AG08396 (cell line): ENCODE measurements at regions not wholly inside any gene's neighbourhood (a gene's known extent, or its start where the extent isn't known, plus 50 kb on each side); places are given as distances from the start of the nearest gene placed in this dataset.

ENCODE experiments used
- DNase-seq: peaks from one replicate; pipeline ENCODE4 v3.0.0; 2012; ENCODE audit warnings: low spot score, mixed read lengths

DNA sequence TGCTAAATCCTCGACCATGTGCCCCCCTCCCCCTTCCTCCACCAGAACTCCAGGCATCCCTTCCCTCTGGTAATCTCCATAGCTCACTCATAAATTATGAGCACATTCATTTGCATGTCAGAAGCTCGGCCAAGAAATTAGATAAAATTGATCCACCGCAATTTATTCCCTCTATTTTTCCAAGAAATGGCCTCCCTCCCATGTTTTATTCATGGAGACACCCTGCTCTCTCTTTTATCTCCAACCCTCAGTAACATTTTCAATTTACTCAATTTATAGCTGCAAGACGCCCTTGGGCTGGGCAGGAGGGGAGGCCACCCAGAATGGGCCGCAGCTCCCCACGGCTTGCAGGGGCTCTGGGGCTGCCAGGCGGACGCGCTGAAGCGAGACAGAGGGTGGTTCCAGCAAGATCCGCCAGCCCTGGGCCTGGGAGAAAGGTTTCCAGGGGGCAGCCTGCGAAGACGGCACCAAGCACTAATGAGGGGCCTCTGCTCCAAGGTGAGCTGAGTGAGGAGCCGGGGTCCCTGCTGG is 54.7 kb upstream of the ZNF423 start:
- no peak for DNase-seq

GRCh38 chr16:49911430-49911829 is 55.5 kb upstream of the ZNF423 start:
- DNase-seq = no peak

DNA sequence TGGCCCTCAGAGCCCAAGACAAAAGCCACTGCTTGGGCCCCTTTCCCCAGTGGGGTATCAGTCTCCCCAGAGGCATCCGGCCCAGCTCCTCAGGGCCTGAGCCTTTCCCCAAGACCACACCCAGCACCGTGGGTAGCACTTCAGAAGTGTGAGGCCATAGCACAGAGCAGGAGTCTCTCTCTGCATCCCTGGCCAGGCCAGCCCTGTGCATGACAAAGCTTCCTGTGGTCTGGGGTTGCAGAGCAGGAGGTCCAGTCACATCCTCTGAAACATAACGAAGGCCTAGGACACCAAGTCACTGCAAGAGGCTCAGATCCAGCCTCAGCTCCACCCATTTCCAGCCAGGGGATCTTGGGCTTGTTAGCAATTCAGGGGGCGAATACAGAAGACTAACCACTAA is 56.8 kb upstream of the ZNF423 start:
- DNase-seq = no peak

DNA sequence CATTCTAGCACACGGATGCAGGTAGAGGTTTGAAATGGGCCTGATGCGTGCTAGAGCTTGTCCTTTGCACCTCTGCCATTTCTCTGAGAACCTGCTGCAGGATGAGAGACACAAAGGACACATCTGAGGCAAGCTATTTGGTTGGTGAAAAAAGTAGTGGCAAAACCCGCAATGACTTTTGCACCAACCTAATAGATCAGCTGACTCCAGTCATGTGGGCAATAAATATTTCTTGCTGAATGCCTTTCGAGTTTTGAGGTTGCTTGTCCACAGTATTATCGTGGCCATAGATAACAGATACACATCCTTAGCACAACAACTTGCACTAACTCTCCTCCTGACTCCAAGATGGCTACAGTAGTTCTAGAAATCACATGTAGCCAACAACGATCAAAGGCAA is 57.8 kb upstream of the ZNF423 start:
- no peak for DNase-seq

DNA sequence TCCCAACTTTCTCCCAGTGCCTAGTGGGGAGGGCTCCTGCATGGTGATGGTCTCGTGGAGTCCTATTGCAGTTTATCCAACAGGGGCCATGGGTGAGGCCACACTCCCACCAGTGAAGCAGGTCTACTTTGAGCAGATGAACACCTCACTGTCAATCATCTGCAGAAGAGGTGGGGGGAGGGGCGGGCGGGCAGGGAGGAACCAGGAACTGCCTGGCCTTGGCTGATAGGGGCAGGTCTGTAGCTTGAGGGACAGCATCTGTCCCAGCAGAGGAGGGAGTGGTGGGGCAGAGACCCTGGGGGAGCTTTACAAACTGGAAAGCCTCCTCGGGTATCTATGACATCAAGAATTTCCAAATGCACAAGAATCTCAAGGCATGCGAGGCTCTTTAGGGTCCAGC is 58.7 kb upstream of the ZNF423 start:
- no peak for DNase-seq

DNA sequence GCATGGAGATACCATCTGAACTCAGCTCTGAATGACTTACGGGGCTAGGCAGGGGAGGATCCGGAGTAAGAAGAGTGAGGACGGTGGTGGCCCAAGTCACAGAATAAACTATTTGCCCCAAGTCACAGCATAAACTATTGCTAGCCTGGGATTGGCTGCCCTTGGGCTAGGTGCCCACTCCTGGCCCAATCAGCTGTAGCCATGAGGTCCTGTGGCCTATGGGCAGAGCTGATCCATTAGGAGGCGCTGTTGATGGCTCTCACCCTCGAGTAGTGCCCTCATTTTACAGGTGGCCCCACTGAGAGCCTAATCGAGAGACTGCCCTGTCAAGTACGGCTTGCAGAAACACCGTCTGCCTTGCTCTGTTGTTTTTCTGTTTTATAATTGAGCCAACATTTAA is 62.3 kb upstream of the ZNF423 start:
- DNase-seq = no peak

DNA sequence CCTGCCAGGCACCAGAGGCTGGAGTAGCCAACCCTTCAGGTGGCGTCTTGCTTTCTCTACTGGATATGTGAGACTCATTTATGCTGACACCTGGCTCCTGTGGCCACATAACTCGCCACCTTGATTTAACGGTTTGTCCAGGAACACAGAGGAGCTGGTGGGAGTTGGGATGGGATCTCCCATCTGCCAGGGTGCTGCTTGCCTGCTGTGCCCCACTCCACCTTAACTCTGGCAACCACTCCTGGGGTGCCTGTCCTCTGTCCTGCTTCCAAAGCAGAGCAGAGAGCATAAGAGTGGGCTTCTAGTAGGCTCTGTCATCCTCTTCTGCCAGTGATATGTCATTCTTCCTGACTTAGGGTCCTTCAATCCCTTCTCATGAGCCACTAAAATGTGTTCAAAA is 63.4 kb upstream of the ZNF423 start:
- no peak for DNase-seq

DNA sequence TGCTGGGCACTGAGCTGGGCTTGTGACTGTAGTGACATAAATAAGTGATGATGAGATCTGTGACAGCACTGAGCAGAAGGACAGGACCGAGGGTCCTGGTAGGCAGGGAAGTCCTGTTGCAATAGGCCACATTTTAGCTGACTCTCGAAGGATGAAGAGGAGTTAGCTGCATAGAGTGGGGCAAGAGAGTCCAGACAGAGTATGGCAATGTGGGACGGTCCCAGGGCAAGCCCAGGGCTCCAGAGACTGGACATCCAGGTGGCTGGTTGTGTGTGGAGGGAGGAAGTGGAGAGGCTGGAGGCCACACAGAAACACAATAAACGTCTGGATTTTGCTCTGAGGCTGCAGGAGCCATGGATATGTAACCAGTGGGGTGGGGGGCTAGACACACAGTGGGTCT is 64.5 kb upstream of the ZNF423 start:
- no peak for DNase-seq

- DNase-seq = no peak
These were observed 65.2 kb upstream of the ZNF423 start for GRCh38 chr16:49921106-49921505.

- peak; percentile 36 for DNase-seq
These were observed 66.0 kb upstream of the ZNF423 start for GRCh38 chr16:49921791-49922456.

DNA sequence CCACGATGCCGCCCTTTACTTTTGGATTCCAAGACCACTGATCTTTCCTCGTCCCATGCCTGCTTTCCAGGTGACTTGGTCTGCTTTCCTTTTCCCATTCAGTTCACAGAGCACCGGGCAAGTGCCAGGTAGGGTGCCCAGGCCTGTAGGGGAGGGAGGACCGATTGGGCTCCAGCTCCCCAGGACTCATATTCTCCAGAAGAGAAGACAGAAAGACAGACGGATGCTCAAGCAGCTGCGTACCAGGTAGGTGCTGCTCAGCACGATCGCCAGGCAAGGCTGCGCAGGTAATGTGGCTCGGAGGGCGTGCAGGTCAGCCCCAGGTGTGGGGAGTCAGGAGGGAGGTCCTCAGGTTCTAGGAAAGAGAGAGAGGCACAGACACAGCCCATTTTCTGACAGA is 67.5 kb upstream of the ZNF423 start:
- no peak for DNase-seq

- DNase-seq = no peak
These were observed 68.2 kb upstream of the ZNF423 start for GRCh38 chr16:49924078-49924477.

DNA sequence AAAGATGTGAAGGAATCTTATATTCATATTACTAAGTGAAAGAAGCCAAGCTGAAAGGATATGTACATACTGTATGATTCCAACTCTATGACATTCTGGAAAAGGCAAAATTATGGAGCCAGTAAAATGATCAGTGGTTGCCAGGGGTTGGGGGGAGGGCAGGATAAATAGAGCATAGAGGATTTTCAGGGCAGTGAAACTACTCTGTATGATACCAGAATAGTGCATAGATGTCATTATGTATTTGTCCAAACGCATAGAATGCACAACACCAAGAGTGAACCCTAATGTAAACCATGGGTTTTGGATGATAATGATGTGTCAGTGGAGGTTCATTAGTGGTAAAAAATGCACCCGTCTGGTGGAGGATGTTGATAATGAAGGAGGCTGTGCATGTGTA is 71.0 kb upstream of the ZNF423 start:
- DNase-seq = no peak

DNA sequence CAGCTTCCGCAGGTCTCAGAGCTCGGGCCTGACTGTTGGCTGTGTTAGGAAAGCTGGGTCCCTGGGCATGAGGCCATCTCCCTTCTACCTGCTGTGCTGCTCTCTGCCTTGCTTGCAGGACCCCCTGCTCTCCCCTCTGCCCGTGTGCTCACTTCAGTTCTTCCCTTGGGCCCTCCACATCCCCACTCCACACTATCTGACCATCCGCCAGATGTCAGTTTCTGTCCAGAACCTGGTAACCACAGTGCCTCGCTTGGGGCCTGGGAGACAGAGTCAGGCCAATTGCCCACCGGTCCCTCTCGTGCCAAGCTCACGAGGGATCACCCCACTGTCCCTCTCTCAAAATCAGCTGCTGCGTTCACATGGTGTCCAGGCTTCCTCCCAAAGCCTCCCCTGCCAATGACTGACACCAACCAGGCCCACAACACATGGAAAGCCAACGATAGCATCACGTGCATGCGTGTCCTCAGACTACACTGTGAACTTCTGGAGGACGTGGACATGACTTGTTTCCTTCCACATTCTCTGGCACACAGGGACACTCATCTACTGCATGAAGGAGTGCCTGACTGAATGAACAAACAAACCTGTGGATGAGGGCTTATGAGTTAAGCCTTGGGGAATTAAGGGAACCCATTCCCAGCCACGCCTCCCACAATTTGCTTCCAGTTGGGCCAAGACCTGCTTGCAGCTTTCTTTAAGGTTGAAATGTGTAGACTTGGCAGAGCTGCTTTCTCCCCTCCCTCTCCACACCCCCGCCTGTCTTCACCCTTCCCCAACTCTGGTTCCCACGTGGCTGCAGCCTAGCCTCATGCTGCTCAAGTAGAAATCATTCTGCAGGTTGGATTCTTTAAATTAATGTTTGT is 72.5 kb upstream of the ZNF423 start:
- DNase-seq = no peak

GRCh38 chr16:49929626-49930025 is 73.7 kb upstream of the ZNF423 start:
- no peak for DNase-seq

- no peak for DNase-seq
These were observed 74.9 kb upstream of the ZNF423 start for GRCh38 chr16:49930841-49931240.

DNA sequence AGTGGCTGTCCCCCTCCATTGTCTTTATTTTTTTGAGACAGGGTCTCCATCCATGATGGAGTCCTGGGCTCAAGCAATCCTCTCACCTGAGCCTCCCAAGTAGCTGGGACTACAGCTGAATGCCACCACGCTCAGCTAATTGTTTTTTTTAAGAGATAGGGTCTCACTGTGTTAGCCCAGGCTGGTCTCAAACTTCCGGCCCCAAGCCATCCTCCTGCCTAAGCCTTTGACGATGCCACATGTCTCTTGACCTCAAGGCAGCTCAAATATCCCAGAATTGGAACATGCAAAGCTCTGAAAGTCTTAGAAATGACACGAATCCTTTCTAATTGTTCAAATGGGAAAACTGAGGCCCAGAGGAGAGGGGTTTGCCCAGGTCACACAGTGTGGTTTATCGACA is 75.4 kb upstream of the ZNF423 start:
- no peak for DNase-seq

DNA sequence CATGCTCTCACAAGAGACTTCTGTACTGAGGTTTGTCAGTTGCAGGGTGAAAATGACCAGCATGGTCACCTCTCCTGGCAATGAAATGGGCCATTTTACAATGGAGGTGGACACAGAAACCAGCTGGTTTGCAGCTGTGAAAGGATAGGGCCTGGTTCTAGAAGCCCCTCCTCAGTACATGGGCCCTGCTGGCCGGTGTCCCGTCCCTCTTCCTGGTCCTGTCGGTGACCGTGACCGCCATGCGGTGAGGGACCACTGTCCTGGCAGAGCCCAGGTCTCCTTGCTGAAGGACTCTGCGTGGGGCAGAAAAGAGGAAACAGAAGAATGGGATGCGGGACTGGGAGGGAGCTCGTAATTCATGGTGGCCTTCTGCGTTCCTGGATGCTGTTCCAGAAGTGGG is 76.0 kb upstream of the ZNF423 start:
- DNase-seq = no peak

DNA sequence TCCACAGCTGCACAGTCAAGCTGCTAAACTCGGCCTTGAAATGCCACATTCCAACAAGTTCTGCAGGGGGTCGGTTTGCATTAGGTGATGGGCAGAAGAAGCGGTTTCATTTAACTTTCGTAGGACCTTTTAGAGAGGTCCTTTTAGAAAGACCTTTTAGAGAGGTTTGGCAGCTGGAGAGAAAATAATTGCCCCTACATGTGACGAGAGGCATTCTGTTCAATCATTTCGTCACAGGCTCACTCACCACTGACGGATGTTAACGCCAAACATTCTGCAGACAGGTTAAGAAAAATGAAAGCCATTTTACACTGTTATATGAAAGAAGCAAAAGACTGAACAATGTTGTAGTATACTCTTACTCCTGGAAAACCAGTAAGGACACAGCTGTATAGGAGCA is 76.5 kb upstream of the ZNF423 start:
- DNase-seq = no peak

DNA sequence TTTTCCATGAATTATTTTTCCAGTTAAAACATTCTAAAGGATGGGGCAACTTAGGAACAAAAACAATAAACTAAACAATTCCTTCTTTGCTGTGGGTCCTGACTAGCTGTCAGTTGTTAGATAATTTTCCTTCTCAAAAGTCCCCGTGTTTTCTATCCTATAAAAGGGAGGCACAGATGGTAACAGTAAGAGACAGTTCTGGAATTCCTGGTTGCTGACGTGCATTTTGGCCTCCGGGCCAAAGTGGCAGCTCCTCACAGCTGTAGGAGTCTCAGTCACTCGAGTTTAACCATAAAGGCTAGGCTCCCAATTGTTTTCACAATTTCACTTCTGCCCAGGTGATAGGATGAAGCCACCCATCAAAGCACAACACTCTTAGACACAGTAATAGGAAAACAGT is 77.0 kb upstream of the ZNF423 start:
- no peak for DNase-seq

DNA sequence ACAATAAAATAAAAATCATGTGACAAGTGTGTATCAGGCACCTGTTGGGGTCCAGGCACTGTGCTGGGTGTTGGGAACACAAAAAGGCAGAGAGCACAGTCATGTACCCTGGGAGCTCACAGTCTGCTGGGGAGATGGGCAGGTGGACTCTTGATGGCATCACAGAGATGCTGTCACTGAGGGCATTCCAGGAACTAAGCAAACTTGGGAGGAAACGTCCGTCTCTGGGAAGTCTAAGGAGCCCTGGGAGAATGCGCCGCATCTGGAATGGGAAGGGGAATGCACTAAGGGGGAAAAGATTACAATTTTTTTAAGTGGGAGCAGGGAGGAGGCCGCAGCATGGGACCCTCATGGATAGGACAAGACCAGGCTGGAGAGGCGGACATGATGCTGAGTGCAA is 80.9 kb upstream of the ZNF423 start:
- no peak for DNase-seq

GRCh38 chr16:49937886-49938285 is 82.0 kb upstream of the ZNF423 start:
- DNase-seq = no peak

- DNase-seq = no peak
These were observed 83.6 kb upstream of the ZNF423 start for GRCh38 chr16:49939495-49939894.
